ENCODE measurements at regions not wholly inside any gene's neighbourhood (a gene's known extent, or its start where the extent isn't known, plus 50 kb on each side); places are given as distances from the start of the nearest gene placed in this dataset.

DNA sequence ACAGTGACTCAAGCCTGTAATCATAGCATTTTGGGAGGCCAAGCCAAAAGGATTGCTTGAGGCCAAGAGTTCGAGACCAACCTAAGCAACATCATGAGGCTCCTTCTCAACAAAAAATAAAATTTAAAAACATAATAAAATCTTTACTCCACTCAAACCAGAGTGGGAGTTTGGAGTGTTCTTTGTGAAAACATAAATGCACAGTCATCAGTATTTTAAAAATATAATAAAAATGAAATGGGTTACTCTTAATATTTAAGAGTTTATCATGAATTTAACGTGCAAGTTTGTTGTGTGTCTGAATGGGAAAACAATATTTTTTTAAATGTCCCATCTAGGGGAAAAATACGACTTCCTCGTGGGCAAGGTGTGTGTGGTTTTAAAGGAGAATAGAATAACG, 78.6 kb upstream of the STARD13 start:
- TF ChIP-seq FOXP2 (optimal IDR thresholded peaks at IDR 0.05; ENCODE audit: borderline replicate concordance, extremely low read depth, extremely low read length, insufficient read depth) (no peak), SIN3A (IDR thresholded peaks at IDR 0.05; ENCODE audit: borderline replicate concordance, insufficient read depth, low read length) (no peak), POLR2AphosphoS5 (IDR thresholded peaks at IDR 0.05; ENCODE audit: low read depth, low read length) (no peak), TAF1 (IDR thresholded peaks at IDR 0.05; ENCODE audit: borderline replicate concordance, insufficient read depth, low read length) (no peak)
- TF ChIP-seq, protein P1, sequence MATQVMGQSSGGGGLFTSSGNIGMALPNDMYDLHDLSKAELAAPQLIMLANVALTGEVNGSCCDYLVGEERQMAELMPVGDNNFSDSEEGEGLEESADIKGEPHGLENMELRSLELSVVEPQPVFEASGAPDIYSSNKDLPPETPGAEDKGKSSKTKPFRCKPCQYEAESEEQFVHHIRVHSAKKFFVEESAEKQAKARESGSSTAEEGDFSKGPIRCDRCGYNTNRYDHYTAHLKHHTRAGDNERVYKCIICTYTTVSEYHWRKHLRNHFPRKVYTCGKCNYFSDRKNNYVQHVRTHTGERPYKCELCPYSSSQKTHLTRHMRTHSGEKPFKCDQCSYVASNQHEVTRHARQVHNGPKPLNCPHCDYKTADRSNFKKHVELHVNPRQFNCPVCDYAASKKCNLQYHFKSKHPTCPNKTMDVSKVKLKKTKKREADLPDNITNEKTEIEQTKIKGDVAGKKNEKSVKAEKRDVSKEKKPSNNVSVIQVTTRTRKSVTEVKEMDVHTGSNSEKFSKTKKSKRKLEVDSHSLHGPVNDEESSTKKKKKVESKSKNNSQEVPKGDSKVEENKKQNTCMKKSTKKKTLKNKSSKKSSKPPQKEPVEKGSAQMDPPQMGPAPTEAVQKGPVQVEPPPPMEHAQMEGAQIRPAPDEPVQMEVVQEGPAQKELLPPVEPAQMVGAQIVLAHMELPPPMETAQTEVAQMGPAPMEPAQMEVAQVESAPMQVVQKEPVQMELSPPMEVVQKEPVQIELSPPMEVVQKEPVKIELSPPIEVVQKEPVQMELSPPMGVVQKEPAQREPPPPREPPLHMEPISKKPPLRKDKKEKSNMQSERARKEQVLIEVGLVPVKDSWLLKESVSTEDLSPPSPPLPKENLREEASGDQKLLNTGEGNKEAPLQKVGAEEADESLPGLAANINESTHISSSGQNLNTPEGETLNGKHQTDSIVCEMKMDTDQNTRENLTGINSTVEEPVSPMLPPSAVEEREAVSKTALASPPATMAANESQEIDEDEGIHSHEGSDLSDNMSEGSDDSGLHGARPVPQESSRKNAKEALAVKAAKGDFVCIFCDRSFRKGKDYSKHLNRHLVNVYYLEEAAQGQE (IDR thresholded peaks at IDR 0.05; ENCODE audit: insufficient read depth in 1 of 2, low read depth in 2 of 2, low read length in 2 of 2), result no peak

- no peak for TF ChIP-seq POLR2AphosphoS5 (IDR thresholded peaks at IDR 0.05; ENCODE audit: low read depth, low read length)
- no peak for TF ChIP-seq FOXP2 (optimal IDR thresholded peaks at IDR 0.05; ENCODE audit: borderline replicate concordance, extremely low read depth, extremely low read length, insufficient read depth)
- no peak for TF ChIP-seq SIN3A (IDR thresholded peaks at IDR 0.05; ENCODE audit: borderline replicate concordance, insufficient read depth, low read length)
- no peak for TF ChIP-seq TAF1 (IDR thresholded peaks at IDR 0.05; ENCODE audit: borderline replicate concordance, insufficient read depth, low read length)
Observed at GRCh38 chr13:33366469-33367062, 81.0 kb upstream of the STARD13 start.

DNA sequence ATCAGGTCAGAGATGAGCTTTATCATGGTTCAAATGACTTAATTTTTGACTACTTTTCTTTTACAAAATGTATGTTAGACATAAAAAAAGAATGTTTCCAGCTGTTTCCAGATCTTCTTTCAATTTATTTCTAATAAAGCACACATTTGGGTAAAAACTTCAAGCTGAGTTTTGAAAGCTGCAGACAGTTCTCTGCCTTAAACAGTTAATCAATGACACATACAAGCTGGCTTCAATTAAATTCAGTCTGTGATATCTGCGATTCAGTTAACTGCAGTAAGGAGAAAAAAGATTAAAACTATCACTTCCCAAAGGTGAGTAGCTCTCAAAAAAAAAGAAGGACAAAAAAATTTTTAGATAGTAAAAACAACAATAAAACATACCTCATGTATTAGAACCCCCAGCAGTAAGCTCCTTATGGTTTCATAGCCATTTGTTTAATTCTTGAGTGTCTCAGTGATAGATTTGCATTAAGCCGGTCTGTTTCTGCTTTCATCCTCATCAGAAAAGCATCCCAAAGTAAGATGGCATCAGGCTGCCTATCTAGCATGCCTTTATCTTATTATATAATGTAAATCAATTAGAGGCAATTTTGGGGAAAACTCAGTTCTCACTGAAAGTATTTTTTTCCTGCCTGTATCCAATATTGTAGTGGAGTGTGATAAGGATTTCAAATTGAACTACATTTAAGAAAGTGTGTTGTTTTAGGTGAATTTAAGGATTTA, 81.8 kb upstream of the STARD13 start:
- TF ChIP-seq, protein P1 (IDR thresholded peaks at IDR 0.05; ENCODE audit: insufficient read depth in 1 of 2, low read depth in 2 of 2, low read length in 2 of 2), result no peak
- TF ChIP-seq FOXP2 (optimal IDR thresholded peaks at IDR 0.05; ENCODE audit: borderline replicate concordance, extremely low read depth, extremely low read length, insufficient read depth), result no peak
- no peak for TF ChIP-seq SIN3A (IDR thresholded peaks at IDR 0.05; ENCODE audit: borderline replicate concordance, insufficient read depth, low read length)
- TF ChIP-seq TAF1 (IDR thresholded peaks at IDR 0.05; ENCODE audit: borderline replicate concordance, insufficient read depth, low read length), result no peak
- TF ChIP-seq POLR2AphosphoS5 (IDR thresholded peaks at IDR 0.05; ENCODE audit: low read depth, low read length), result no peak

DNA sequence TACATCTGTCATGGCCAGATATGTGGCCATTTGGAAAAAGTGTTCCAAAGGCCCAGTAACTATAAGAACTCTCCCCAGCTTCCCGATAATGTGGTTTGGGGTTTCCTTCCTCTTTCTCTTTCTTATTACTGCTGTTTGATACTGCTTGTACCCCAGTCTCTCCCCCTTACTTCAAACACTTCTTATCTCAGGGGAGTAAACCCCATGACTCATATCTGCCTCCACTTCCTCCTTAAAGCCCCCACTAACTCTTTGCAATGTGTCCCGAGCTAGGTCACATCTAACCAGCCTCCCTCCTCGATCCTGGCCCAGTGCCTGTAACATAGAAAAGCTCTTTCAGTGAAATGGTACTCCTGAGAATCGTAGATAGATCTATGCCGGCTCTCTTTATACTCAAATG, 82.4 kb upstream of the STARD13 start:
- TF ChIP-seq POLR2AphosphoS5 (IDR thresholded peaks at IDR 0.05; ENCODE audit: low read depth, low read length) (no peak), FOXP2 (optimal IDR thresholded peaks at IDR 0.05; ENCODE audit: borderline replicate concordance, extremely low read depth, extremely low read length, insufficient read depth) (no peak), SIN3A (IDR thresholded peaks at IDR 0.05; ENCODE audit: borderline replicate concordance, insufficient read depth, low read length) (no peak), TAF1 (IDR thresholded peaks at IDR 0.05; ENCODE audit: borderline replicate concordance, insufficient read depth, low read length) (no peak)
- TF ChIP-seq, protein P1 (IDR thresholded peaks at IDR 0.05; ENCODE audit: insufficient read depth in 1 of 2, low read depth in 2 of 2, low read length in 2 of 2), result no peak

DNA sequence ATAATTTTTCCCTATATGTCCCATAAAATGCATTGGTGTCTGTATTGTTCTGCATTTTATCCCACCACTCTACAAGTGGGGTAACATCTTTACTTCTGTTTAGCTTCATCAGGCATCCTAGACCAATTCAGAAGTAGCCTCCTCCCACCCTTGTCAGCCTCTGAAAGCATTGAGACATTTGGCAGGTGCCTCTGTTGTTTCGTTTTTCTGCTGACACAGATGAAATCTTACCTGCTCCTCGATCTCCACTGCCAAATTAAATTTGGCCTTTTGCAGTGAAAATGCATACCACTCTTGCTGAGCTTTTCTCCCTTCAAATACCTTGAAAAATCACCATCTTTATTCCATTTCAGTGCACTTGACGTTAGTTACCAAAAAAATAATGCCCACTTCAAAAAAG, 83.5 kb upstream of the STARD13 start:
- TF ChIP-seq, protein P1 (IDR thresholded peaks at IDR 0.05; ENCODE audit: insufficient read depth in 1 of 2, low read depth in 2 of 2, low read length in 2 of 2), result no peak
- TF ChIP-seq SIN3A (IDR thresholded peaks at IDR 0.05; ENCODE audit: borderline replicate concordance, insufficient read depth, low read length) (no peak), FOXP2 (optimal IDR thresholded peaks at IDR 0.05; ENCODE audit: borderline replicate concordance, extremely low read depth, extremely low read length, insufficient read depth) (no peak), TAF1 (IDR thresholded peaks at IDR 0.05; ENCODE audit: borderline replicate concordance, insufficient read depth, low read length) (no peak), POLR2AphosphoS5 (IDR thresholded peaks at IDR 0.05; ENCODE audit: low read depth, low read length) (no peak)
